DND-41 (cell line): ENCODE measurements at regions not wholly inside any gene's neighbourhood (a gene's known extent, or its start where the extent isn't known, plus 50 kb on each side); places are given as distances from the start of the nearest gene placed in this dataset.

ENCODE experiments used
- CTCF ChIP-seq: IDR thresholded peaks from 2 replicates; pipeline ENCODE4 v1.5.1; 2012; ENCODE audit warnings: borderline replicate concordance, low read length, moderate library complexity, mild to moderate bottlenecking; ENCODE audit not compliant: poor library complexity, severe bottlenecking; ENCODE audit errors: extremely low read depth
- EZH2 ChIP-seq: IDR thresholded peaks from 3 replicates; pipeline ENCODE4 v1.6.1; 2012; ENCODE audit warnings: borderline replicate concordance, low read depth, mild to moderate bottlenecking, moderate library complexity, low read length, inconsistent platforms; ENCODE audit not compliant: severe bottlenecking

DNA sequence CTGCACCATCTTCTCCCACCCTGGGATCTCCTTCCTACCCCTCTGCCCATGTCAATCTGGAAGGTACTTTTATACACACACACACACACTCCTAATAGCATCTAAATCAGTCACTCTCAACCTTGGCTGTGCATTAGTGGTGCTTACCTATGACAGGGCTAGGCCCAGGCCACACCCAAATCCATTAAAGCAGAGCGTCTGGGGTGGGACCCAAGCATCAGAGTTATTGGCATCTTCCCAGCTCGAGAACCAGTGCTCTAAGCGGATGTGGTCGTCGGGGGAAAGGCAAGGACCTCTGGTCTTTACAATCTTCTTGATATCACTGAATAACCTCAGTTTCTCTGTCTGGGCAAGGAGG, 194.6 kb downstream of the TRIM29 start:
- TF ChIP-seq CTCF, result no peak
- TF ChIP-seq EZH2, result no peak
